Activated CD4-positive, CD25-positive, alpha-beta regulatory T cell treated with anti-CD3 and anti-CD28 coated beads, Interleukin-2, amount 50 U/mL, for 16 hours (primary cell): ENCODE measurements at regions not wholly inside any gene's neighbourhood (a gene's known extent, or its start where the extent isn't known, plus 50 kb on each side); places are given as distances from the start of the nearest gene placed in this dataset.

Experiments used
- DNase-seq: peaks from one replicate; pipeline ENCODE4 v3.0.0-alpha.2; 2020; ENCODE audit warnings: low read depth, low spot score

- no peak for DNase-seq
Measured at GRCh38 chr5:61784341-61784740, 452.3 kb downstream of the ZSWIM6 start.

- DNase-seq = no peak
Measured at GRCh38 chr5:61788548-61788947, 456.5 kb downstream of the ZSWIM6 start.

GRCh38 chr5:61790007-61790406 is 457.9 kb downstream of the ZSWIM6 start:
- DNase-seq = no peak

GRCh38 chr5:61790678-61791077 is 458.6 kb downstream of the ZSWIM6 start:
- DNase-seq = no peak

GRCh38 chr5:61796773-61797172 is 464.7 kb downstream of the ZSWIM6 start:
- DNase-seq = no peak

- no peak for DNase-seq
Measured at GRCh38 chr5:61800450-61800849, 468.4 kb downstream of the ZSWIM6 start.

- no peak for DNase-seq
Measured at GRCh38 chr5:61801174-61801573, 469.1 kb downstream of the ZSWIM6 start.

GRCh38 chr5:61802456-61802855 is 470.4 kb downstream of the ZSWIM6 start:
- no peak for DNase-seq

GRCh38 chr5:61805101-61805500 is 473.0 kb downstream of the ZSWIM6 start:
- DNase-seq = no peak

- DNase-seq = no peak
Measured at GRCh38 chr5:61806491-61807020, 474.5 kb downstream of the ZSWIM6 start.

- DNase-seq = no peak
Measured at GRCh38 chr5:61808091-61808490, 476.0 kb downstream of the ZSWIM6 start.

- no peak for DNase-seq
Measured at GRCh38 chr5:61808909-61809308, 476.9 kb downstream of the ZSWIM6 start.

- DNase-seq = no peak
Measured at GRCh38 chr5:61809651-61810050, 477.6 kb downstream of the ZSWIM6 start.

- no peak for DNase-seq
Measured at GRCh38 chr5:61811052-61811451, 479.0 kb downstream of the ZSWIM6 start.

GRCh38 chr5:61813361-61813760 is 481.3 kb downstream of the ZSWIM6 start:
- DNase-seq = no peak

GRCh38 chr5:61815339-61815738 is 483.3 kb downstream of the ZSWIM6 start:
- no peak for DNase-seq

- DNase-seq = no peak
Measured at GRCh38 chr5:61816146-61816545, 484.1 kb downstream of the ZSWIM6 start.

- DNase-seq = no peak
Measured at GRCh38 chr5:61816585-61817450, 484.8 kb downstream of the ZSWIM6 start.

GRCh38 chr5:61817472-61818326 is 485.6 kb downstream of the ZSWIM6 start:
- no peak for DNase-seq

GRCh38 chr5:61820836-61821235 is 485.2 kb upstream of the KIF2A start:
- no peak for DNase-seq

- no peak for DNase-seq
Measured at GRCh38 chr5:61821561-61821960, 484.4 kb upstream of the KIF2A start.

- DNase-seq = no peak
Measured at GRCh38 chr5:61822584-61822983, 483.4 kb upstream of the KIF2A start.
